Upper lobe of left lung (tissue), 6 donors: ENCODE measurements at regions not wholly inside any gene's neighbourhood (a gene's known extent, or its start where the extent isn't known, plus 50 kb on each side); places are given as distances from the start of the nearest gene placed in this dataset.

Experiments used
- ATAC-seq, 2 donors: fragments of 200-7000 bp; cut with Tn5 transposase; one replicate each; pipeline ENCODE4 v1.9.1; 2022; ENCODE audit warnings: mild to moderate bottlenecking in 2 of 2, moderate library complexity in 2 of 2; ENCODE audit not compliant: low FRiP score in 2 of 2
- DNase-seq, 2 donors: peaks; one replicate each; pipeline ENCODE4 v3.0.0-alpha.2; 2019 to 2020
- H3K27ac ChIP-seq, 4 donors: fragments of 200-600 bp; sonication (generic); one replicate each; pipeline ENCODE4 v1.5.1; 2016 to 2019
- H3K27me3 ChIP-seq, 4 donors: fragments of 200-600 bp; sonication (generic); one replicate each; pipeline ENCODE4 v1.5.1; 2017 to 2019
- H3K36me3 ChIP-seq, 4 donors: fragments of 200-600 bp; sonication (generic); one replicate each; pipeline ENCODE4 v1.5.1; 2016 to 2019
- H3K4me1 ChIP-seq, 4 donors: fragments of 200-600 bp; sonication (generic); one replicate each; pipeline ENCODE4 v1.5.1; 2018 to 2019
- H3K4me3 ChIP-seq, 4 donors: fragments of 200-600 bp; sonication (generic); one replicate each; pipeline ENCODE4 v1.5.1; 2017 to 2019; ENCODE audit warnings: mild to moderate bottlenecking in 2 of 4, moderate library complexity in 1 of 4
- H3K9me3 ChIP-seq, 4 donors: fragments of 200-600 bp; sonication (generic); one replicate each; pipeline ENCODE4 v1.5.1; 2018 to 2019
- EP300 ChIP-seq, 4 donors: sonication (generic); formaldehyde crosslinking; IDR thresholded peaks; one replicate each; pipeline ENCODE4 v1.5.1; 2017; ENCODE audit warnings: antibody characterized with exemption in 4 of 4, control low read depth in 2 of 4
- POLR2A ChIP-seq, 4 donors: fragments of 450-650 bp; IDR thresholded peaks; one replicate each; pipeline ENCODE4 v1.5.1; 2016 to 2017; ENCODE audit warnings: antibody characterized with exemption in 4 of 4, mild to moderate bottlenecking in 2 of 4
- POLR2AphosphoS5 ChIP-seq, 2 donors: sonication (generic); formaldehyde crosslinking; IDR thresholded peaks; one replicate each; pipeline ENCODE4 v1.5.1; 2017; ENCODE audit warnings: antibody characterized with exemption in 2 of 2
- WGBS, 2 donors: methylation state at CpG; one replicate each; pipeline ENCODE4 v1.1.5; 2017 to 2018; 5-methylcytosine and 5-hydroxymethylcytosine counted together
- TF ChIP-seq, protein P1 (sequence below), 6 experiments: fragments of 450-650 bp in 4 of 6; fragments of 200-600 bp in 2 of 6; sonication (generic) in 2 of 6; IDR thresholded peaks; one replicate each; pipeline ENCODE4 v1.5.1; 2016 to 2019; ENCODE audit warnings: antibody characterized with exemption in 6 of 6
- donor health status: DM: no; HTN: no; CAD: no; lungs with moderate emphysema.
- donor health status: DM: no; HTN: yes; CAD: no; lungs with severe emphysema.

GRCh38 chr4:65868096-65868824, 198.0 kb upstream of the EPHA5 start:
- TF ChIP-seq, protein P1, sequence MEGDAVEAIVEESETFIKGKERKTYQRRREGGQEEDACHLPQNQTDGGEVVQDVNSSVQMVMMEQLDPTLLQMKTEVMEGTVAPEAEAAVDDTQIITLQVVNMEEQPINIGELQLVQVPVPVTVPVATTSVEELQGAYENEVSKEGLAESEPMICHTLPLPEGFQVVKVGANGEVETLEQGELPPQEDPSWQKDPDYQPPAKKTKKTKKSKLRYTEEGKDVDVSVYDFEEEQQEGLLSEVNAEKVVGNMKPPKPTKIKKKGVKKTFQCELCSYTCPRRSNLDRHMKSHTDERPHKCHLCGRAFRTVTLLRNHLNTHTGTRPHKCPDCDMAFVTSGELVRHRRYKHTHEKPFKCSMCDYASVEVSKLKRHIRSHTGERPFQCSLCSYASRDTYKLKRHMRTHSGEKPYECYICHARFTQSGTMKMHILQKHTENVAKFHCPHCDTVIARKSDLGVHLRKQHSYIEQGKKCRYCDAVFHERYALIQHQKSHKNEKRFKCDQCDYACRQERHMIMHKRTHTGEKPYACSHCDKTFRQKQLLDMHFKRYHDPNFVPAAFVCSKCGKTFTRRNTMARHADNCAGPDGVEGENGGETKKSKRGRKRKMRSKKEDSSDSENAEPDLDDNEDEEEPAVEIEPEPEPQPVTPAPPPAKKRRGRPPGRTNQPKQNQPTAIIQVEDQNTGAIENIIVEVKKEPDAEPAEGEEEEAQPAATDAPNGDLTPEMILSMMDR (IDR thresholded peaks at IDR 0.05) = no peak
- TF ChIP-seq EP300 (IDR thresholded peaks at IDR 0.05) (no peak), POLR2A (IDR thresholded peaks at IDR 0.05) (no peak), POLR2AphosphoS5 (IDR thresholded peaks at IDR 0.05) (no peak)
- ATAC-seq = no peak
- no peaks in the 10 kb centered on the region for H3K27me3 ChIP-seq
- no peak overlapping the region for H3K27ac ChIP-seq
- 88% methylated on average over 4 of the region's 4 CpGs for WGBS, 2 donors
- H3K4me1 ChIP-seq = no peaks in the 10 kb centered on the region
- DNase-seq = no peak
- H3K36me3 ChIP-seq = no peaks in the 10 kb centered on the region
- H3K4me3 ChIP-seq = no peak overlapping the region
- H3K9me3 ChIP-seq = no peaks in the 10 kb centered on the region

DNA sequence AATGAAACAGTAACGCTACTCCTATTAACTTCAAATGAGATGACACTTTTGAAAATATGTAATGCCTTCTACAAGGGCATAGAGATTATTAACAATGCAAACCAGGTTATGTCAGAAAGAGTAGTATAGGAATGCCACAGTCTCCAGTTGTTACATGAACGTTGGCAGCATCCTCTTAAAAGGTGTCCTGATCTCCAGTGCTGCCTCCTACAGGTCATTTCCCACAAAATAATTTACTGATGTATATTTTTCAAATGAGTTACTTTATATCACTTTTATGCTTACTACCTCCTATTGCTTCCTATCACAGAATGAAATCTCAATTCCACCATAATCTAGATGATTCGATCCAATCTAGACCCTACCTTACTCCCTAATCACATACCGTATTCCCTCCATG, 195.2 kb upstream of the EPHA5 start:
- TF ChIP-seq POLR2A (IDR thresholded peaks at IDR 0.05) = no peak
- TF ChIP-seq EP300 (IDR thresholded peaks at IDR 0.05) = no peak
- TF ChIP-seq, protein P1 (IDR thresholded peaks at IDR 0.05) = no peak
- TF ChIP-seq POLR2AphosphoS5 (IDR thresholded peaks at IDR 0.05) = no peak
- no peak for ATAC-seq
- no peaks in the 10 kb centered on the region for H3K9me3 ChIP-seq
- no peaks in the 10 kb centered on the region for H3K4me1 ChIP-seq
- DNase-seq = no peak
- H3K4me3 ChIP-seq = no peak overlapping the region
- H3K36me3 ChIP-seq = no peaks in the 10 kb centered on the region
- WGBS, 2 donors = 49 to 59% methylated on average over 4 of the region's 4 CpGs
- no peaks in the 10 kb centered on the region for H3K27me3 ChIP-seq
- no peak overlapping the region for H3K27ac ChIP-seq

DNA sequence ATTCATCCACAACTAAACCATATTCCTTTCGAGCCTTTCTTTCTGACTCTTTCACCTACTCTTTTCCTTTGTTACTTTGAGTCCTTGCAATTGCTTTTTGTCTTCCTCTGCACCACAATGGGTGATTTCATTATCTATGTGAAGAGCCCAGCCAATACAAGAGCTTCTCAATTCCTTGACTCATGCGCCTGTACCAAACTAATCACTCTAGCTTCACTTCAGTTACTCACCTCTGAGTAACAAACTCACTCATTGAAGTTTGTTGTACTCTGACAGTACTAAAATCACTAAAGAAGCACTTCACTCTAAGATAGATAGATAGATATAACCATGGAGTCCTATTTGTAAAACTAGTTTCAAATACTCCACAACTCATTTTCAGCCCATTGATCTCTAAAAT, 191.7 kb upstream of the EPHA5 start:
- no peaks in the 10 kb centered on the region for H3K4me1 ChIP-seq
- no peak for DNase-seq
- H3K27ac ChIP-seq = no peak overlapping the region
- no peak for ATAC-seq
- no peak overlapping the region for H3K4me3 ChIP-seq
- TF ChIP-seq POLR2A (IDR thresholded peaks at IDR 0.05) = no peak
- no peak for TF ChIP-seq POLR2AphosphoS5 (IDR thresholded peaks at IDR 0.05)
- TF ChIP-seq, protein P1 (IDR thresholded peaks at IDR 0.05) = no peak
- no peak for TF ChIP-seq EP300 (IDR thresholded peaks at IDR 0.05)
- 91 to 92% methylated on average over 2 of the region's 2 CpGs for WGBS, 2 donors
- H3K36me3 ChIP-seq = no peaks in the 10 kb centered on the region
- H3K27me3 ChIP-seq = no peaks in the 10 kb centered on the region
- H3K9me3 ChIP-seq = no peaks in the 10 kb centered on the region

DNA sequence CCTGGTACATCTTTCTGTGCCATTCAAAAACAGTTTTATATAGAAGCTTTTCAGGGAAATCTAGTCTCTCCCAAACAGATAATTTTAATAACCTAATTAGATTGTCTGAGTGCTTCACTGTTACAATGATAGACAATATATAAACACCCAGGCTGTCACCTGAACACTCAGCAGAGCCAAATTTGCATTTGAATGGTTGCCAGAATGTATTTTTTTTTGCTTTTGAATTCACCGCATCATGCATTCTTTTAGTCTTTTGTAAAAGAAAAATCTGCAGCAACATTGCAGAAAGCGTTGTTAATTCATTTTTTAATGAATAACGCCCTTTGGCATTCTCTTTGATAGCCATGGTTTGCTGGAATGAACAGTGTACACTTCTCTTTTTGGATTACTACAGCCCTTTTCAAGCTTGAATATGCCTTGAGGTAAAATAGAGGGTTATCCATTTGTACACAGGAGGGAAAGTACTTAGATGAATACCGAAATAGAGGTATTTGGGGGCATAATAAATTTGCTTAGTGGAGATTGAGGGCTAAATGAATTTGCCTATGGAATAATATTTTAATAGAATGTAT, 175.0 kb upstream of the EPHA5 start:
- ATAC-seq (no peak), DNase-seq (no peak)
- Histone ChIP-seq H3K4me1 (no peaks in the 10 kb centered on the region), H3K4me3 (no peak overlapping the region), H3K27ac (no peak overlapping the region), H3K36me3 (no peaks in the 10 kb centered on the region), H3K9me3 (no peaks in the 10 kb centered on the region), H3K27me3 (no peaks in the 10 kb centered on the region)
- TF ChIP-seq POLR2A (IDR thresholded peaks at IDR 0.05) (no peak), POLR2AphosphoS5 (IDR thresholded peaks at IDR 0.05) (no peak), EP300 (IDR thresholded peaks at IDR 0.05) (no peak)
- TF ChIP-seq, protein P1 (IDR thresholded peaks at IDR 0.05) = no peak
- WGBS, 2 donors = 59 to 73% methylated on average over 4 of the region's 4 CpGs
